ENCODE measurements at regions not wholly inside any gene's neighbourhood (a gene's known extent, or its start where the extent isn't known, plus 50 kb on each side); places are given as distances from the start of the nearest gene placed in this dataset.
"Not testable (repeated sequence)": the region's sequence is repeated elsewhere in the genome, so short reads cannot be mapped to it uniquely, and the experiment has no call there.

- H3K79me2 ChIP-seq (ENCODE audit: control insufficient read depth, insufficient read depth, low read length); H3K4me1 Mint-ChIP-seq; DNase-seq; intact Hi-C loops (cut with micrococcal nuclease); ATAC-seq (ENCODE audit: low read depth); H3K9me3 Mint-ChIP-seq (ENCODE audit: insufficient read depth); H3K27ac ChIP-seq (ENCODE audit: low read length in 2 of 2); CTCF ChIA-PET; POLR2A ChIA-PET; H3K27ac Mint-ChIP-seq; H2AFZ ChIP-seq (ENCODE audit: insufficient read depth, low read depth, low read length, poor library complexity, severe bottlenecking); H4K20me1 ChIP-seq (ENCODE audit: control insufficient read depth, insufficient read depth, low read length, poor library complexity, severe bottlenecking); H3K9ac ChIP-seq (ENCODE audit: low read length); H3K4me3 ChIP-seq (ENCODE audit: control extremely low read depth in 1 of 5, extremely low read depth in 1 of 5, insufficient read depth in 1 of 5, low read depth in 2 of 5, low read length in 4 of 5); H3K36me3 ChIP-seq (replicated peaks in 1 of 2; ENCODE audit: control extremely low read depth in 1 of 2, control insufficient read depth in 1 of 2, extremely low read depth in 1 of 2, insufficient read depth in 2 of 2, low read length in 1 of 2); H3K4me1 ChIP-seq (ENCODE audit: control insufficient read depth in 2 of 2, insufficient read depth in 2 of 2, low read length in 2 of 2); H3K4me3 Mint-ChIP-seq; H3K4me2 ChIP-seq (replicated peaks; ENCODE audit: low read depth, low read length, poor library complexity, severe bottlenecking): not testable (repeated sequence)
- 89% methylated on average over 3 of the region's 5 CpGs for WGBS (ENCODE audit: insufficient coverage)
- Histone ChIP-seq H3K9me3 (ENCODE audit: control extremely low read depth in 1 of 3, control insufficient read depth in 2 of 3, insufficient read depth in 1 of 3, low read length in 2 of 3) (peaks cover 0 to 15% (median 0%) of the 10 kb centered on the region in 3 donors), H3K27me3 (replicated peaks in 1 of 4; ENCODE audit: control extremely low read depth in 1 of 4, control insufficient read depth in 3 of 4, insufficient read depth in 4 of 4, low read length in 3 of 4) (peaks cover 0 to 13% (median 1%) of the 10 kb centered on the region in 4 experiments)
- H3K27me3 Mint-ChIP-seq: peaks cover 37% of the 10 kb centered on the region
These were observed 122.2 kb upstream of the RAPGEF2 start for GRCh38 chr4:158980711-158981110.

DNA sequence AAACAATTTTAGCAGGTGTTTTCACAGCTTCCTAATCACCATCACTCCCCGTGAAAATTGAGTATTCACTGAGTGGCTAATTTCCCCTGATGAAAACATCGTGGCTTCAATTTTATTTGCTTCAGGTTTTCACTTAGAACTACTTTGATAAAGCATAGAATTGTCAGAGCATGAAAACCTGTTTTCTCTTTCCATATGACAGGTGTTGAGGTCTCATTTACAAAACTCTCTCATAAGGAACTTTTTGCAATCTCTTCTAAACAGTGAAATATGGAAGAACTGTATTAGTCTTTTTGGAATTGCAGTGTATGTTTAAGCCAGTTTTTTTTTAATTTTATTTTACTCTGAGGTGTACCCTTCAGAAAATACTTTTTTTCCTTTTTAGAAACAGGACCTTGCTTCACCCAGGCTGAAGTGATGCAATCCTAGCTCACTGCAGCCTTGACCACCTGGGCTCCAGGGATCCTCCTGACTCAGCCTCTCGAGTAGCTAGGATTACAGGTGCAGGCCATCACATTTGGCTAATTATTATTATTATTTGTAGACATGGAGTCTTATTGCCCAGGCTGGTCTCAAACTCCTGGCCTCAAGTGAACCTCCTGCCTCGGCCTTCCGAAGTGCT lies 111.2 kb upstream of the RAPGEF2 start:
- Histone ChIP-seq H3K4me1 (ENCODE audit: control insufficient read depth in 2 of 2, insufficient read depth in 2 of 2, low read length in 2 of 2) (no peaks in the 10 kb centered on the region), H3K4me2 (replicated peaks; ENCODE audit: low read depth, low read length, poor library complexity, severe bottlenecking) (no peak overlapping the region), H3K4me3 (ENCODE audit: control extremely low read depth in 1 of 5, extremely low read depth in 1 of 5, insufficient read depth in 1 of 5, low read depth in 2 of 5, low read length in 4 of 5) (no peak overlapping the region), H3K79me2 (ENCODE audit: control insufficient read depth, insufficient read depth, low read length) (no peaks in the 10 kb centered on the region), H3K36me3 (replicated peaks in 1 of 2; ENCODE audit: control extremely low read depth in 1 of 2, control insufficient read depth in 1 of 2, extremely low read depth in 1 of 2, insufficient read depth in 2 of 2, low read length in 1 of 2) (no peaks in the 10 kb centered on the region), H3K9me3 (ENCODE audit: control extremely low read depth in 1 of 3, control insufficient read depth in 2 of 3, insufficient read depth in 1 of 3, low read length in 2 of 3) (peaks cover 0 to 1% (median 0%) of the 10 kb centered on the region in 3 donors), H4K20me1 (ENCODE audit: control insufficient read depth, insufficient read depth, low read length, poor library complexity, severe bottlenecking) (no peaks in the 10 kb centered on the region), H3K27me3 (replicated peaks in 1 of 4; ENCODE audit: control extremely low read depth in 1 of 4, control insufficient read depth in 3 of 4, insufficient read depth in 4 of 4, low read length in 3 of 4) (no peaks in the 10 kb centered on the region), H3K9ac (ENCODE audit: low read length) (no peak overlapping the region), H3K27ac (ENCODE audit: low read length in 2 of 2) (no peak overlapping the region), H2AFZ (ENCODE audit: insufficient read depth, low read depth, low read length, poor library complexity, severe bottlenecking) (no peak overlapping the region)
- CTCF ChIA-PET: no interaction called here
- Mint-ChIP-seq H3K27me3 (peaks cover 7% of the 10 kb centered on the region), H3K9me3 (ENCODE audit: insufficient read depth) (peaks cover 4% of the 10 kb centered on the region), H3K4me1 (no peaks in the 10 kb centered on the region), H3K4me3 (no peak overlapping the region), H3K27ac (no peak overlapping the region)
- WGBS (ENCODE audit: insufficient coverage): no CpG with 5 or more reads among the region's 5 CpGs
- TF ChIP-seq, protein P1, sequence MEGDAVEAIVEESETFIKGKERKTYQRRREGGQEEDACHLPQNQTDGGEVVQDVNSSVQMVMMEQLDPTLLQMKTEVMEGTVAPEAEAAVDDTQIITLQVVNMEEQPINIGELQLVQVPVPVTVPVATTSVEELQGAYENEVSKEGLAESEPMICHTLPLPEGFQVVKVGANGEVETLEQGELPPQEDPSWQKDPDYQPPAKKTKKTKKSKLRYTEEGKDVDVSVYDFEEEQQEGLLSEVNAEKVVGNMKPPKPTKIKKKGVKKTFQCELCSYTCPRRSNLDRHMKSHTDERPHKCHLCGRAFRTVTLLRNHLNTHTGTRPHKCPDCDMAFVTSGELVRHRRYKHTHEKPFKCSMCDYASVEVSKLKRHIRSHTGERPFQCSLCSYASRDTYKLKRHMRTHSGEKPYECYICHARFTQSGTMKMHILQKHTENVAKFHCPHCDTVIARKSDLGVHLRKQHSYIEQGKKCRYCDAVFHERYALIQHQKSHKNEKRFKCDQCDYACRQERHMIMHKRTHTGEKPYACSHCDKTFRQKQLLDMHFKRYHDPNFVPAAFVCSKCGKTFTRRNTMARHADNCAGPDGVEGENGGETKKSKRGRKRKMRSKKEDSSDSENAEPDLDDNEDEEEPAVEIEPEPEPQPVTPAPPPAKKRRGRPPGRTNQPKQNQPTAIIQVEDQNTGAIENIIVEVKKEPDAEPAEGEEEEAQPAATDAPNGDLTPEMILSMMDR (IDR thresholded peaks at IDR 0.05): no peak
- TF ChIP-seq EZH2 (IDR thresholded peaks at IDR 0.05; ENCODE audit: borderline replicate concordance, insufficient read depth, low read depth, low read length, poor library complexity, severe bottlenecking): no peak
- intact Hi-C loops (cut with micrococcal nuclease): no loop called here
- POLR2A ChIA-PET: no interaction called here
- no peak for ATAC-seq (ENCODE audit: low read depth)
- no peak for DNase-seq

Measured in B cell (primary cell).